Stimulated activated CD8-positive, alpha-beta memory T cell treated with anti-CD3 and anti-CD28 coated beads, Interleukin-2, amount 100 ng/mL, for 48 hours (primary cell): ENCODE measurements at regions not wholly inside any gene's neighbourhood (a gene's known extent, or its start where the extent isn't known, plus 50 kb on each side); places are given as distances from the start of the nearest gene placed in this dataset.
"Not testable (repeated sequence)": the region's sequence is repeated elsewhere in the genome, so short reads cannot be mapped to it uniquely, and the experiment has no call there.

Source experiments
- DNase-seq, 2 donors: peaks; one replicate each; pipeline ENCODE4 v3.0.0-alpha.2; 2020; ENCODE audit warnings: low read depth in 2 of 2

GRCh38 chr14:37785298-37785697 lies 189.9 kb downstream of the TTC6 start:
- not testable (repeated sequence) for DNase-seq

- DNase-seq, result not testable (repeated sequence)
Observed at GRCh38 chr14:37786114-37786625, 190.7 kb downstream of the TTC6 start.

GRCh38 chr14:37787879-37788494 lies 192.6 kb downstream of the TTC6 start:
- no peak for DNase-seq

- DNase-seq, result no peak
Observed at GRCh38 chr14:37791384-37792036, 196.1 kb downstream of the TTC6 start.

GRCh38 chr14:37792124-37792523 lies 196.7 kb downstream of the TTC6 start:
- DNase-seq, result no peak

- no peak for DNase-seq
Observed at GRCh38 chr14:37796703-37797416, 201.4 kb downstream of the TTC6 start.

- no peak for DNase-seq
Observed at GRCh38 chr14:37797675-37798074, 202.2 kb downstream of the TTC6 start.

GRCh38 chr14:37807722-37808121 lies 212.3 kb downstream of the TTC6 start:
- DNase-seq, result no peak

GRCh38 chr14:37810094-37810801 lies 214.8 kb downstream of the TTC6 start:
- no peak for DNase-seq

- no peak for DNase-seq
Observed at GRCh38 chr14:37813732-37814131, 218.3 kb downstream of the TTC6 start.

- DNase-seq, result no peak
Observed at GRCh38 chr14:37816135-37816534, 220.7 kb downstream of the TTC6 start.

- no peak for DNase-seq
Observed at GRCh38 chr14:37816743-37817295, 221.4 kb downstream of the TTC6 start.

GRCh38 chr14:37819155-37820015 lies 224.0 kb downstream of the TTC6 start:
- no peak for DNase-seq

- not testable (repeated sequence) for DNase-seq
Observed at GRCh38 chr14:37820810-37821209, 225.4 kb downstream of the TTC6 start.

- DNase-seq, result no peak
Observed at GRCh38 chr14:37824939-37825712, 229.7 kb downstream of the TTC6 start.

- no peak for DNase-seq
Observed at GRCh38 chr14:37826869-37827268, 231.4 kb downstream of the TTC6 start.

GRCh38 chr14:37830271-37830670 lies 234.8 kb downstream of the TTC6 start:
- DNase-seq, result no peak

GRCh38 chr14:37834275-37834674 lies 238.8 kb downstream of the TTC6 start:
- DNase-seq, result no peak

- not testable (repeated sequence) for DNase-seq
Observed at GRCh38 chr14:37838778-37839177, 243.3 kb downstream of the TTC6 start.

GRCh38 chr14:37841039-37841438 lies 245.6 kb downstream of the TTC6 start:
- DNase-seq, result not testable (repeated sequence)
